NCI-H2227 (cell line): ENCODE measurements at regions not wholly inside any gene's neighbourhood (a gene's known extent, or its start where the extent isn't known, plus 50 kb on each side); places are given as distances from the start of the nearest gene placed in this dataset.
"Not testable (repeated sequence)": the region's sequence is repeated elsewhere in the genome, so short reads cannot be mapped to it uniquely, and the experiment has no call there.

ENCODE experiments used
- DNase-seq: peaks from one replicate; lab custom pipeline; 2025; ENCODE audit not compliant: unreplicated experiment; lab: John Stamatoyannopoulos, UW

GRCh38 chr5:14054965-14055963 lies 87.9 kb upstream of the TRIO start:
- DNase-seq = no peak

DNA sequence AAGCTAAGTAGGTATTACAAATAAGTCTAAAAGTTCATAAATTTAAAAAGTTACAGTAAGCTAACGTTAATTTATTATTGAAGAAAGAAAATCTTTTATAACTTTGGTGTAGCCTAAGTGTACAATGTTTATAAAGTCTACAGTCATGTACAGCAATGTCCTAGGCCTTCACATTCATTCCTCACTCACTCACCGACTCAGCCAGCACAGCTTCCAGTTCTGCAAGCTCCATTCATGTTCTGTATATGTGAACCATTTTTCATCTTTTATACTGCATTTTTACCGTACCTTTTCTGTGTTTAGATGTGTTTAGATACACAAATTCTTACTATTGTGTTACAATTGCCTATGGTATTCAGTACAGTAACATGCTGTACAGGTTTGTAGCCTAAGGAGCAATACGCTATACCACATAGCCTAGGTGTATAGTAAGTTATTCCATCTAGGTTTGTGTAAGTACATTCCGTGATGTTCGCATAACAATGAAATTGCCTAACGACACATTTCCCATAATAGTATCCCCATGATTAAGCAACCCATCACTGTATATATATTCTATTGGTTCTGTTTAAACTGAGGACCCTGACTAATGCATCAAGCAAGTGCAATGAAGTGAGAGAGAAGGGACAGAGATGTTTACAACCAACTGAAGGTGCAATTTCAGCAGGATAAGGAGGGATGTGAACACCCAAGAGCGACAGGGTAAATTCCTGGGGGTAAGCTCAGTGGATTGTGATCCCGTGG lies 88.9 kb upstream of the TRIO start:
- no peak for DNase-seq

DNA sequence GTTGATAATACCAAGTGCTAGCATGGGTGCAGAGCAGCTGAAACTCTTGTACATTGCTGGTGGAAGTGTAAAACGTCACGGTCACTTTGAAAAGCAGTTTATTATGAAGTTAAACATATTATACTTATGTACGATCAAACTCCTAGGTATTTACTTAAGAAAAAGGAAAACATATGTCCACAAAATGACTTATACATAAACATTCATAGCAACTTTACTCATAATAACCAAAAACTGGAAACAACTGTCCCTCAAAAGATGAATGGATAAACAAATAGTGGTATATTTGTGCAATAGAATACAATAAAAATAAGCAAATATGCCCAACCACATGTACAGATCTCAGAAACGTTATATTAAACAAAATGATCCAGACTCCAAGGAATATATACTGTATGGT lies 92.3 kb upstream of the TRIO start:
- DNase-seq = no peak

GRCh38 chr5:14048434-14048833 lies 94.7 kb upstream of the TRIO start:
- no peak for DNase-seq

DNA sequence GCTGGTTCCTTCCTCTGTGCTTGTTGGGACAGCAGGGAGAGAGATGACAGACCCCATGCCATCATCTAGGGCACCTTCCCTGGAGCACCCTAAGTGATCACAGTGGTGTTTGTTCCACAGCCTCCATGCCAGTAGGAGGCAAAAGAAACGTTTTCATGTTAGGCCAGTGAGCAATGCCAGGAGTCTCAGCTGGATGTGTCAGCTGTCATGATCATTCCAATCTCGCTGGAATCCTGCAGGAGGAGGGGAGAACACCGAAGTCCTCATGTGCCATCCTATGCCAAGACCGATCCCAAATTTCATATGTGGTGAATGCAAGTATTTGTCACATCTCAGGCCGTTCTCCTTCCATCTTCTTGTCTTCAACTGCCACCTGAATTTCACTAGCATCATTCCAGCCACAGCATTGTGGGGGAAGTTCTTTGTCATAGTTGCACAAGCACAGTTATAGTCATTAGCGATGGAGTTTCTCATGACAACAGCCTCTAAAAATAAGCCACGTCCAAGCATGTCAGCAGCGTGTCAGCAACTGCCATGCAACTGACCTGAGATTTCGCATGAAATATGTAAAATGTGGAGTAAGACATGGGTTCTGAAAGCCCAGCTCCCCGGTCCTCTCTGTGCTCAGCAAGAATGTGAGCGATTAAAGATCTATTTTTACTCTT lies 97.2 kb upstream of the DNAH5 start:
- DNase-seq = no peak

- DNase-seq = no peak
These were observed 96.1 kb upstream of the DNAH5 start for GRCh38 chr5:14040542-14040941.

DNA sequence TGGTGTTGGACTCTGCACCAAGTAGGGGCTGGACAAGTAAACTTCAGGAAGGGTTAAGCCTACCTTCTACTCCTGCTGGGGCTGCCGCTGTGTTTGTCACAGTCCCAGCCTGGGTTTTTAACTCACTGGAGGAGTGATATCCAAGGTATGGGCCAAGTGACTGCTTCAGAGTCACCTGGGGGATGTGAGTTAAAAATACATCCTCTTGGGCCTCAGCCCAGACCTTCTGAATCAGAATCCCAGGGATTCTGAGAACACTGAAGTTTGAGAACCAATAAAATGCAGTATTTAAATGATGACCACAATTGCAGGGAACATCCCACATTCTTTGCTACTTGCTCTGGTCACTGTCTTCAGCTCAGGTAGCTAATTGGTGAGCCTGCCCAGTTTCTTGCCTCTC lies 95.1 kb upstream of the DNAH5 start:
- DNase-seq = no peak

GRCh38 chr5:14039063-14039462 lies 94.6 kb upstream of the DNAH5 start:
- no peak for DNase-seq

DNA sequence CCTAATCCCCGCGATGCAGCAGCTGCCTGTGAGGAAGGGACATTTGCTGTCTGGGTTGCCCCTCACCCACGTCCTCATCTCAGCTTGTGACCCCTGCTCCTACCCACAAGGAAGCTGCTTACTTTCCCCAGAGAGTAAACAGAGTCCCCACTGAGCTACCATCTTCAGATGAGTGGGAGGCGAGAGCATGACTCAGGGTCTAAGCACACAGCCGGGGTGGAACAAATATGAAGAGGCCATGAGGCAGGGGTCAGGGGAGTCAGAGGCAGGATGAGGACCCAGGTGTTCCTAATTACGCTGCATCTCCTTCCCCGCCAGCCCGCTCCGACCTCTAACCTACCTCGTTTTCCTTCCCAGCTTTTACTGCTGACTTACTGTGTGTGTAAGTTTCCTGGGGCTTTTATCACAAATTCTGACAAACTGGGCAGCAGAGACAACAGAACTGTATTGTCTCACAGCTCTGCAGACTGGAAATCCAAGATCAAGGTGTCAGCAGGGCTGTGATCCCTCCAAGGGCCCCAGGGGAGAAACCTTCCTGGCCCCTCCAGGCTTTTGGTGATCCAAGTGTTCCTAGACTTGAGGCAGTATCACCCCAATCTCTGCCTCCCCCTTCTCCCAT lies 94.0 kb upstream of the DNAH5 start:
- no peak for DNase-seq

GRCh38 chr5:14036947-14037346 lies 92.5 kb upstream of the DNAH5 start:
- DNase-seq = no peak

DNA sequence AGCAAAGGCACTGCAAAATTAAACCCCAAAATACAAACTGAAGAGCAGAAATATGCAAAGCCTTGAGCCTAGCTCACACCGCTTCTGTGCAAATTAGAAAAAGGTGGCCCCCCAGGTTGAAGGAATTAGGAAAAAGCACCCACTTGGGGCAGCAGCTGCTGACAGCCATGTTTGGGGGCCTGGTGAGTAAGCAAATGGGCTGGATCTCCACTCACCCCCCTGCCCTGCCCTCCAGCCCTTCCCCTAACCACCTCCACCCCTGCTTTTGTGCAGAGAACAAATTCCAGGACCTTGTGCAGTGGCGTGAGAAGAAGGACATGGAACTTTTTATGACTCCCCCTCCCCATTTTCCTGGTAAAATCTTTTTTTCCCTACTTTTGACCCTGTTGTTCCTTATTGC lies 92.0 kb upstream of the DNAH5 start:
- no peak for DNase-seq

DNA sequence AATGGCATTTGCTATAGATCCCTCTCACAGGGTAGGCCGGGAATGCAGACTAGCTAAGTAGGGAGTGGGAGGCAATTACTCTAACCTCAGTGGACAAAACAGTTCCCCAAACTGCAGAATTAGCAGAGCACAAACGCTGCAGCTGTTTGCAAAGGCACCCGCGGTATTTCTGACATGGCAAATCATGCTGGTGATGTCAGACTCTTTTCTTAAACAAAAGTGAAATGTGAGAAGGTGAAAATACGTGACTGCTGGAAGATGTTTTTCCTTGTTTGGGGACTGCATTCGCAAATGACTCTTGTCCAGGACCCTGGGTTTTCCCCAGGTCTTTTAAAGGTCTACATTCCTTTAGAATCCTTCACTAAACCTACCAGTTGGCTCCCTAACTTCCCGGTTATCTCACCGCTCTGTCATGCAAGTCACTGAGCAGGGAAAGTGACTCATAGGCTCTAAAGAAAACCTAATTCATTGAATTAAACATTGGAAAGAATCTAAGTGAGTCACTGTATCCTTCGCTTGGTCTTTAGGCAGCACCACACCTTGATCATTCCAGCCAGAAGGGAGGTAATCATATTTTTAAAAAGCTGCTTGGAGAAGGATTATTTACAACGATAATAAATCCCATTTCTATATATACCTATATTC lies 91.5 kb upstream of the DNAH5 start:
- DNase-seq = peak; percentile 42

- no peak for DNase-seq
These were observed 90.5 kb upstream of the DNAH5 start for GRCh38 chr5:14034963-14035362.

DNA sequence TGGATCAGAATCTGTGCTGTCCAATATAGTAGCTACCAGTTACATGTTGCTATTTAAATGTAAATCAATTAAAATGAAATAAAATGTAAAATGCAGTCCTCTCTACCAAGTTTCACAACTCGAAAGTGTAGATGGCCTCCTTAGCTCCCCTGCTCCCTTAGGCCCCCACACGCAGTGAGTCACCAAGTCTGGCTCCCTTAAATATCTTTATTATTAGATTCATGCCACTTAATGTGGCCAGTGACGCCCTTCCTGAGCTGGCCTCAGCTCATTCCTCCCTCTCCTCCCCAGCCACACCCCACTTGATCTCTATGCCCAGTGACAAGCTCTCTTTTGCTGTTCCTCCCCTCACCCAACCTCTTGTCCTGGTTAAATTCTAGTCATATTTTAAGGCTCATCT lies 88.4 kb upstream of the DNAH5 start:
- DNase-seq = no peak

DNA sequence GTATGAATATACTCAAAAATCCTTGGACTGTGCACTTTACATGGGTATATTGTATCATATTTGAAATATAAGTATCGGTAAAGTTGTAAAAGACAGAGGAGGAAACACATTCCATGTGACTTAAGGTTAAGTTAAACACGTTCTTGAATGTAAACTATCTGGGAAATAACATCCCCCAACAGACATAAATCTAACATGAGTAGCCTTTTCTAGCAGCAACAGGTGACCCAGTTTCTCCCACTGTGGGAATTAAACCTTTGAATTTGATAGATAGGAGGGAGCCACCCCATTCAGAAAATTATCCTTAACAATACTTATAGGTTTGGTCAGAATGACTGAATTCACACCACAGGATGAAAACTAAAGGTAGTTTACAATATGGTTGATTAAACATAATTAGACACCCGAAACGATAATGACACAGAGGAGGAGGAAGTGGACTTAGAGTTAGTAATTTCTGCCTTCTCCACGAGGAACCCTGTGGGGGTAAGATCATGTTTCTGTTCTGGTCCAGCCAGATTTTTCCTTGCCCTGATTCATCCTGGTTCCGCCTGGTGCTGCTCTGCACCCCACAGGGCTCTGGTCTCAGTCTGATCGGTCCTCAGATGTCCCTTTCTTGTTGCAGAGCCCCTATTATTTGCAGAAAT lies 84.6 kb upstream of the DNAH5 start:
- no peak for DNase-seq

- no peak for DNase-seq
These were observed 83.7 kb upstream of the DNAH5 start for GRCh38 chr5:14028188-14028587.

- no peak for DNase-seq
These were observed 81.2 kb upstream of the DNAH5 start for GRCh38 chr5:14025569-14026286.

GRCh38 chr5:14022971-14023370 lies 78.5 kb upstream of the DNAH5 start:
- no peak for DNase-seq

DNA sequence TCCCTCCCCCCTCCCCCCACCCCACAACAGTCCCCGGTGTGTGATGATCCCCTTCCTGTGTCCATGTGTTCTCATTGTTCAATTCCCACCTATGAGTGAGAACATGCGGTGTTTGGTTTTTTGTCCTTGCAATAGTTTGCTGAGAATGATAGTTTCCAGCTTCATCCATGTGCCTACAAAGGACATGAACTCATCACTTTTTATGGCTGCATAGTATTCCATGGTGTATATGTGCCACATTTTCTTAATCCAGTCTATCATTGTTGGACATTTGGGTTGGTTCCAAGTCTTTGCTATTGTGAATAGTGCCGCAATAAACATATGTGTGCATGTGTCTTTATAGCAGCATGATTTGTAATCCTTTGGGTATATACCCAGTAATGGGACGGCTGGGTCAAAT lies 76.5 kb upstream of the DNAH5 start:
- DNase-seq = not testable (repeated sequence)
